Testis (tissue), 2 donors: ENCODE measurements at regions not wholly inside any gene's neighbourhood (a gene's known extent, or its start where the extent isn't known, plus 50 kb on each side); places are given as distances from the start of the nearest gene placed in this dataset.

Experiments used
- CTCF ChIP-seq, 3 experiments: fragments of 450-650 bp in 2 of 3; fragments of 200-600 bp in 1 of 3; sonication (generic) in 1 of 3; IDR thresholded peaks; one replicate each; pipeline ENCODE4 v1.5.1; 2016 to 2019; ENCODE audit warnings: antibody characterized with exemption in 3 of 3, mild to moderate bottlenecking in 2 of 3, moderate library complexity in 1 of 3
- POLR2A ChIP-seq: fragments of 450-650 bp; IDR thresholded peaks from one replicate; pipeline ENCODE4 v1.6.1; 2017; ENCODE audit warnings: antibody characterized with exemption, mild to moderate bottlenecking, moderate library complexity

- no peak for TF ChIP-seq POLR2A
- no peak for TF ChIP-seq CTCF (IDR thresholded peaks at IDR 0.05)
Observed at GRCh38 chr15:94739639-94740038, 508.3 kb downstream of the MCTP2 start.
